Lower leg skin (tissue), 4 donors: ENCODE measurements at regions not wholly inside any gene's neighbourhood (a gene's known extent, or its start where the extent isn't known, plus 50 kb on each side); places are given as distances from the start of the nearest gene placed in this dataset.
"Not testable (repeated sequence)": the region's sequence is repeated elsewhere in the genome, so short reads cannot be mapped to it uniquely, and the experiment has no call there.

Source experiments
- DNase-seq, 2 donors: peaks; one replicate each; pipeline ENCODE4 v3.0.0-alpha.2; 2019; ENCODE audit warnings: low spot score in 2 of 2
- H3K4me3 ChIP-seq: fragments of 200-600 bp; sonication (generic); 2 replicates; pipeline ENCODE4 v1.5.1; 2017; ENCODE audit warnings: mild to moderate bottlenecking, low read depth; ENCODE audit not compliant: poor library complexity, severe bottlenecking
- CTCF ChIP-seq, 3 donors: fragments of 450-650 bp; IDR thresholded peaks; one replicate each; pipeline ENCODE4 v1.5.1; 2016; ENCODE audit warnings: antibody characterized with exemption in 3 of 3, mild to moderate bottlenecking in 3 of 3, moderate library complexity in 2 of 3
- POLR2A ChIP-seq, 2 donors: fragments of 450-650 bp; IDR thresholded peaks; one replicate each; pipeline ENCODE4 v1.6.1; 2016 to 2017; ENCODE audit warnings: antibody characterized with exemption in 2 of 2, mild to moderate bottlenecking in 1 of 2, moderate library complexity in 1 of 2
- WGBS, 2 donors: methylation state at CpG; one replicate each; pipeline ENCODE4 v1.1.5; 2018; 5-methylcytosine and 5-hydroxymethylcytosine counted together
- intact Hi-C: fragments of 100-400 bp; cut with DNase I; formaldehyde crosslinking; loops from one replicate; pipeline ENCODE4 v1.15.0; 2023; ENCODE audit warnings: low total_unique reads

- WGBS, 2 donors: 67 to 79% methylated on average over 3 of the region's 3 CpGs
- intact Hi-C loops: no loop called here
- TF ChIP-seq CTCF (IDR thresholded peaks at IDR 0.05) (no peak), POLR2A (IDR thresholded peaks at IDR 0.05) (no peak)
- no peak overlapping the region for H3K4me3 ChIP-seq
- DNase-seq: no peak
Observed at GRCh38 chr7:149334930-149335329, 72.9 kb downstream of the ZNF783 start.

DNA sequence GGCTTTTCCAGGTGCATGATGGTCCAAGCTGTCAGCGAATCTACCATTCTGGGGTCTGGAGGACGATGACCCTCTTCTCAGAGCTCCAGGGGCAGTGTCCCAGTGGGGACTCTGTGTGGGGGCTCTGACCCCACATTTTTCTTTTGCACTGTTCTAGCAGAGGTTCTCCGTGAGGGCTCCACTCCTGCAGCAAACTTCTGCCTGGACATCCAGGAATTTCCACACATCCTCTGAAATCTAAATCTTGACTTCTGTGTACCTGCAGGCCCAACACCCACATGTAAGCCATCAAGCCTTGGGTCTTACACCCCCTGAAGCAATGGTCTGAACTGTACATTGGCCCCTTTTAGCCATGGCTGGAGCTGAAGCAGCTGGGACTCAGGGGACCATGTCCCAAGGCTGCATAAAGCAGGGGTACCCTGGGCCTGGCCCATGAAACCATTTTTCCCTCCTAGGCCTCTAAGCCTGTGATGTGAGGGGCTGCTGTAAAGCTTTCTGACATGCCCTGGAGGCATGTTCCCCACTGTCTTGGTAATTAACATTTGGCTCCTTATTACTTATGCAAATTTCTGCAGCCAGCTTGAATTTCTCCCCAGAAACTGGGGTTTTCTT is 86.9 kb downstream of the ZNF783 start:
- intact Hi-C loops: no loop called here
- WGBS, 2 donors: 74 to 81% methylated on average over 3 of the region's 3 CpGs
- H3K4me3 ChIP-seq: no peak overlapping the region
- no peak for DNase-seq
- no peak for TF ChIP-seq CTCF (IDR thresholded peaks at IDR 0.05)
- no peak for TF ChIP-seq POLR2A (IDR thresholded peaks at IDR 0.05)

DNA sequence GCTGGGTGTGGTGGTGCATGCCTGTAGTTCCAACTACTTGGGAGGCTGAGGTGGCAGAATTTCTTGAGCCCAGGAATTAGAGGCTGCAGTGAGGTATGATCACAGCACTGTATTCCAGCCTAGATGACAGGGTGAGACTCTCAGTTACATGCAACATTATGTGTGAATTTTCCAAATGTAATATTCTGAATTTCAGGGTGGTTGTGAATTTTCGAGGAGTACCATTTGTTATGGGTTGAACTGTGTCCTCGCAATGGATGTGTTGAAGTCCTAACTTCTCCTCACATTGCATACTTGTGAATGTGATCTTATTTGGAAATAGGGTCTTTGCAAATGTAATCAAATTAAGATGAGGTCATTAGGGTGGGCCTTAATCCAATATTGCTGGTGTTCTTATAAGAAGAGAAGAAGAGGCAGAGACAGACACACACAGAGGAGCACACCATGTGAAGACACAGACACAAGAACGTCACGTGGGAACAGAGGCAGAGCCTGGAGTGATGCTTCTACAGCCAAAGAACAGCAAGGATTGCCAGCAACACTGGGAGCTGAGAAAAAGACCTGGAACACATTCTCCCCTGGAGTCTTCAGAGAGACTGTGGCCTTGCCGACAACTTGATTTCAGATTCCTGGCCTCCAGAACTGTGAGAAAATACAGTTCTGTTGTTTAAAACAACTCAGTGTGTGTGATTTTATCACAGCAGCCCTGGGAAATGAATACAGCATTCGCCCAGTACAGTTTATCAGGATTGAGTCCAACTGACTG is 91.9 kb downstream of the ZNF783 start:
- no peak for TF ChIP-seq POLR2A (IDR thresholded peaks at IDR 0.05)
- no peak for TF ChIP-seq CTCF (IDR thresholded peaks at IDR 0.05)
- intact Hi-C loops: no loop called here
- DNase-seq: no peak
- no peak overlapping the region for H3K4me3 ChIP-seq
- 57 to 63% methylated on average over 6 of the region's 6 CpGs for WGBS, 2 donors

DNA sequence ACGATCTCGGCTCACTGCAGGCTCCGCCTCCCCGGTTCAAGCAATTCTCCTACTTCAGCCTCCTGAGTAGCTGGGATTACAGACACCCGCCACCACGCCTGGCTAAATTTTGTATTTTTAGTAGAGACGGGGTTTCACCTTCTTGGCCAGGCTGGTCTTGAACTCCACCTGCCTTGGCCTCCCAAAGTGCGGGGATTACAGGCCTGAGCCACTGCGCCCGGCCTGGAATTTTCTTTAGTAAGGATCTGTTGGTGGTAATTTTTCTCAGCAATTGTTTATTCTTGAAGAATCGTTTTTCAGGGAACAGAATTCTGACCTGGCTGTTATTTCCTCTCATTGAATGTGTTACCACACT is 93.0 kb downstream of the ZNF783 start:
- WGBS, 2 donors: 77 to 79% methylated on average over 11 of the region's 11 CpGs
- H3K4me3 ChIP-seq, DNase-seq, intact Hi-C loops: not testable (repeated sequence)

GRCh38 chr7:149355390-149356048 is 93.5 kb downstream of the ZNF783 start:
- peak in 1 of 2 donors; percentile 21 for DNase-seq

More at GRCh38 chr7:149355390-149356048, 93.5 kb downstream of the ZNF783 start:
- intact Hi-C loops: no loop called here
- WGBS, 2 donors: 31 to 45% methylated on average over 5 of the region's 5 CpGs
- no peak overlapping the region for H3K4me3 ChIP-seq
- TF ChIP-seq CTCF (IDR thresholded peaks at IDR 0.05): no peak
- no peak for TF ChIP-seq POLR2A (IDR thresholded peaks at IDR 0.05)
